Osteocyte (in vitro differentiated cells): ENCODE measurements at regions not wholly inside any gene's neighbourhood (a gene's known extent, or its start where the extent isn't known, plus 50 kb on each side); places are given as distances from the start of the nearest gene placed in this dataset.
"Not testable (repeated sequence)": the region's sequence is repeated elsewhere in the genome, so short reads cannot be mapped to it uniquely, and the experiment has no call there.

Experiments used
- DNase-seq: peaks from one replicate; pipeline ENCODE4 v3.0.0; 2021; ENCODE audit warnings: mixed read lengths; ENCODE audit not compliant: unreplicated experiment; ENCODE audit errors: extremely low spot score
- H3K27ac Mint-ChIP-seq: one replicate; pipeline ENCODE4 v1.8.0; 2021; ENCODE audit warnings: mild to moderate bottlenecking, mixed read lengths; ENCODE audit not compliant: unreplicated experiment
- H3K27me3 Mint-ChIP-seq: one replicate; pipeline ENCODE4 v1.8.0; 2021; ENCODE audit warnings: mixed read lengths; ENCODE audit not compliant: unreplicated experiment
- H3K36me3 Mint-ChIP-seq: one replicate; pipeline ENCODE4 v1.8.0; 2021; ENCODE audit warnings: mixed read lengths; ENCODE audit not compliant: unreplicated experiment
- H3K4me1 Mint-ChIP-seq: one replicate; pipeline ENCODE4 v1.8.0; 2021; ENCODE audit warnings: mixed read lengths; ENCODE audit not compliant: unreplicated experiment
- H3K4me3 Mint-ChIP-seq: one replicate; pipeline ENCODE4 v1.8.0; 2021; ENCODE audit warnings: mild to moderate bottlenecking, moderate library complexity, mixed read lengths; ENCODE audit not compliant: unreplicated experiment
- H3K9me3 Mint-ChIP-seq: one replicate; pipeline ENCODE4 v1.8.0; 2021; ENCODE audit warnings: mixed read lengths; ENCODE audit not compliant: unreplicated experiment
- CTCF ChIP-seq: fragments of 200-600 bp; sonication (generic); IDR thresholded peaks from 2 replicates; pipeline ENCODE4 v1.5.0; 2021; ENCODE audit warnings: antibody characterized with exemption, mild to moderate bottlenecking, moderate library complexity

GRCh38 chr10:130282492-130283218, 146.5 kb downstream of the GLRX3 start:
- H3K27me3 Mint-ChIP-seq, result no peaks in the 10 kb centered on the region
- no peak overlapping the region for H3K27ac Mint-ChIP-seq
- TF ChIP-seq CTCF, result no peak
- H3K4me3 Mint-ChIP-seq, result no peak overlapping the region
- no peaks in the 10 kb centered on the region for H3K4me1 Mint-ChIP-seq
- H3K9me3 Mint-ChIP-seq, result peaks cover 70% of the 10 kb centered on the region
- DNase-seq, result no peak
- H3K36me3 Mint-ChIP-seq, result no peaks in the 10 kb centered on the region

GRCh38 chr10:130283219-130283545, 147.0 kb downstream of the GLRX3 start:
- Mint-ChIP-seq H3K9me3 (peaks cover 70% of the 10 kb centered on the region), H3K4me1 (no peaks in the 10 kb centered on the region), H3K36me3 (peaks cover 3% of the 10 kb centered on the region), H3K27me3 (no peaks in the 10 kb centered on the region), H3K27ac (no peak overlapping the region), H3K4me3 (no peak overlapping the region)
- no peak for TF ChIP-seq CTCF
- DNase-seq, result no peak

- not testable (repeated sequence) for H3K4me3 Mint-ChIP-seq, H3K27ac Mint-ChIP-seq, H3K27me3 Mint-ChIP-seq
Measured at GRCh38 chr10:130295761-130296160, 159.6 kb downstream of the GLRX3 start.

GRCh38 chr10:130300608-130301020, 164.4 kb downstream of the GLRX3 start:
- H3K27me3 Mint-ChIP-seq, result no peaks in the 10 kb centered on the region
- no peaks in the 10 kb centered on the region for H3K4me1 Mint-ChIP-seq
- no peak overlapping the region for H3K4me3 Mint-ChIP-seq
- peak; percentile 83 for DNase-seq
- peaks cover 3% of the 10 kb centered on the region for H3K36me3 Mint-ChIP-seq
- peaks cover 54% of the 10 kb centered on the region for H3K9me3 Mint-ChIP-seq
- no peak for TF ChIP-seq CTCF
- H3K27ac Mint-ChIP-seq, result no peak overlapping the region

More at GRCh38 chr10:130295761-130296160, 159.6 kb downstream of the GLRX3 start:
- H3K36me3 Mint-ChIP-seq, H3K4me1 Mint-ChIP-seq, DNase-seq: not testable (repeated sequence)
- peaks cover 33% of the 10 kb centered on the region for H3K9me3 Mint-ChIP-seq

- Mint-ChIP-seq H3K27me3 (no peaks in the 10 kb centered on the region), H3K36me3 (peaks cover 3% of the 10 kb centered on the region), H3K4me3 (no peak overlapping the region), H3K9me3 (peaks cover 59% of the 10 kb centered on the region), H3K27ac (no peak overlapping the region), H3K4me1 (no peaks in the 10 kb centered on the region)
- no peak for TF ChIP-seq CTCF
- DNase-seq, result peak; percentile 84
Measured at GRCh38 chr10:130301021-130301892, 165.1 kb downstream of the GLRX3 start.
